HepG2 (cell line): ENCODE measurements at regions not wholly inside any gene's neighbourhood (a gene's known extent, or its start where the extent isn't known, plus 50 kb on each side); places are given as distances from the start of the nearest gene placed in this dataset.

Experiments used
- ATAC-seq: fragments of 200-7000 bp; cut with Tn5 transposase; 3 replicates; pipeline ENCODE4 v1.9.1; 2020; ENCODE audit warnings: mild to moderate bottlenecking, moderate library complexity
- BruUV-seq: library from RNA; stranded (reverse); fragments of 400-500 nt; replicated peaks from 2 replicates; lab custom pipeline; 2021; lab: Mats Ljungman, UMichigan
- CTCF ChIA-PET: fragments of 300-600 bp; formaldehyde crosslinking; extraction: SDS; loops from one replicate; lab custom pipeline; 2021; ENCODE audit warnings: low total read pairs, inconsistent platforms, low intra/inter-chr PET ratio; lab: Yijun Ruan, JAX
- POLR2A ChIA-PET: fragments of 350-600 bp; sonication (Branson Sonifier 250); formaldehyde crosslinking; loops from one replicate; lab custom pipeline; 2020; ENCODE audit warnings: antibody characterized with exemption, inconsistent platforms; lab: Yijun Ruan, JAX
- DNase-seq: peaks from one replicate; pipeline ENCODE4 v3.0.0-alpha.2; 2015; ENCODE audit warnings: low spot score
- FAIRE-seq: peaks from 3 replicates; lab custom pipeline; 2011; peaks lifted over from hg19 to GRCh38; lab: Jason Lieb, UNC
- H2AFZ ChIP-seq: one replicate; pipeline ENCODE4 v1.6.1; 2011; ENCODE audit warnings: low read length, inconsistent platforms
- H3K27ac ChIP-seq: fragments of 300-600 bp; 3 replicates; pipeline ENCODE4 v1.8.0; 2011; ENCODE audit warnings: mixed run types, mild to moderate bottlenecking, mixed read lengths, low read length, inconsistent platforms; ENCODE audit not compliant: insufficient read depth; ENCODE audit errors: extremely low read length
- H3K27me3 ChIP-seq, 2 experiments: fragments of 200-600 bp in 1 of 2; 2 replicates in 1 of 2; 3 replicates in 1 of 2; pipeline versions ENCODE4 v1.6.0 to v1.8.0; 2011; ENCODE audit warnings: low read length in 2 of 2, mild to moderate bottlenecking in 2 of 2, moderate library complexity in 2 of 2, inconsistent platforms in 1 of 2; ENCODE audit not compliant: insufficient read depth in 2 of 2, control insufficient read depth in 1 of 2
- H3K36me3 ChIP-seq, 2 experiments: fragments of 200-600 bp in 1 of 2; replicated peaks in 1 of 2; 2 replicates in 1 of 2; 3 replicates in 1 of 2; pipeline versions ENCODE4 v1.5.1 to v1.8.0; 2011; ENCODE audit warnings: low read length in 2 of 2, inconsistent platforms in 1 of 2; ENCODE audit not compliant: insufficient read depth in 2 of 2, control insufficient read depth in 1 of 2
- H3K4me1 ChIP-seq: 2 replicates; pipeline ENCODE4 v1.5.1; 2012; ENCODE audit warnings: low read length, inconsistent platforms; ENCODE audit not compliant: insufficient read depth
- H3K4me2 ChIP-seq: 2 replicates; pipeline ENCODE4 v1.6.0; 2011; ENCODE audit warnings: low read depth, low read length, inconsistent platforms
- H3K4me3 ChIP-seq, 3 experiments: fragments of 200-600 bp in 1 of 3; sonication (generic), shearing (Covaris generic) in 1 of 3; replicated peaks in 1 of 3; 2 replicates each; pipeline ENCODE4 v1.5.1; 2011 to 2016; ENCODE audit warnings: low read length in 3 of 3, inconsistent platforms in 2 of 3, low read depth in 2 of 3, mild to moderate bottlenecking in 2 of 3, control low read depth in 1 of 3, mixed read lengths in 1 of 3; ENCODE audit not compliant: insufficient read depth in 1 of 3
- H3K79me2 ChIP-seq: one replicate; pipeline ENCODE4 v1.6.1; 2011; ENCODE audit warnings: low read length, inconsistent platforms; ENCODE audit not compliant: insufficient read depth
- H3K9ac ChIP-seq: 2 replicates; pipeline ENCODE4 v1.6.0; 2011; ENCODE audit warnings: mild to moderate bottlenecking, low read depth, low read length, inconsistent platforms; ENCODE audit not compliant: insufficient read depth
- H3K9me3 ChIP-seq: 2 replicates; pipeline ENCODE4 v1.5.1; 2012; ENCODE audit warnings: mild to moderate bottlenecking, low read length
- H4K20me1 ChIP-seq: 2 replicates; pipeline ENCODE4 v1.6.0; 2011; ENCODE audit warnings: inconsistent platforms, mild to moderate bottlenecking, low read length, moderate library complexity; ENCODE audit not compliant: insufficient read depth
- NCOR1 ChIP-seq: fragments of 200-600 bp; sonication (generic); IDR thresholded peaks from 2 replicates; pipeline ENCODE4 v1.7.0; 2017; ENCODE audit warnings: antibody characterized with exemption, low read length, borderline replicate concordance
- RCOR2 ChIP-seq: IDR thresholded peaks from 2 replicates; pipeline ENCODE4 v1.6.1; 2016; ENCODE audit warnings: missing biosample characterization, missing genetic modification reagents
- ZNF678 ChIP-seq: sonication (generic); formaldehyde crosslinking; IDR thresholded peaks from 2 replicates; pipeline ENCODE4 v1.4.0; 2020; ENCODE audit warnings: mild to moderate bottlenecking, missing genetic modification reagents
- ZNF777 ChIP-seq: sonication (generic); formaldehyde crosslinking; IDR thresholded peaks from 2 replicates; pipeline ENCODE4 v1.4.0; 2020; ENCODE audit warnings: missing genetic modification reagents
- ZNF792 ChIP-seq: IDR thresholded peaks from 2 replicates; pipeline ENCODE4 v1.6.1; 2016
- WGBS: methylation state at CpG from one replicate; pipeline ENCODE4 v1.1.6; 2017; ENCODE audit warnings: low lambda C conversion rate; 5-methylcytosine and 5-hydroxymethylcytosine counted together
- in situ Hi-C: cut with HindIII; loops from 2 replicates; pipeline ENCODE4 v1.10.0; 2017; ENCODE audit warnings: low pct_unique_long_range_greater_than_20kb; ENCODE audit not compliant: extremely low pct_ligation_motif_present
- intact Hi-C: fragments of 100-400 bp; cut with micrococcal nuclease; formaldehyde crosslinking; loops from one replicate; pipeline ENCODE4 v1.10.0; 2022; ENCODE audit not compliant: unreplicated experiment
- TF ChIP-seq, protein P1 (sequence below): IDR thresholded peaks from 2 replicates; pipeline ENCODE4 v1.6.1; 2016; ENCODE audit warnings: mild to moderate bottlenecking
- TF ChIP-seq, protein P2 (sequence below): sonication (generic); formaldehyde crosslinking; IDR thresholded peaks from 2 replicates; pipeline ENCODE4 v1.4.0; 2020; ENCODE audit warnings: mild to moderate bottlenecking, missing genetic modification reagents

GRCh38 chr14:28502517-28502916 lies 264.1 kb upstream of the FOXG1 start:
- Histone ChIP-seq H3K4me3 (no peak overlapping the region), H3K9ac (no peak overlapping the region), H3K27me3 (no peaks in the 10 kb centered on the region), H3K4me2 (no peak overlapping the region), H3K79me2 (no peaks in the 10 kb centered on the region), H2AFZ (no peak overlapping the region), H3K9me3 (peaks cover 89% of the 10 kb centered on the region), H3K36me3 (no peaks in the 10 kb centered on the region), H4K20me1 (no peaks in the 10 kb centered on the region), H3K4me1 (no peaks in the 10 kb centered on the region), H3K27ac (no peak overlapping the region)
- TF ChIP-seq RCOR2 (CRISPR knock-in tag) (no peak), ZNF777 (no peak), ZNF678 (CRISPR knock-in tag) (no peak), ZNF792 (CRISPR knock-in tag) (no peak), NCOR1 (no peak)
- TF ChIP-seq, protein P1, sequence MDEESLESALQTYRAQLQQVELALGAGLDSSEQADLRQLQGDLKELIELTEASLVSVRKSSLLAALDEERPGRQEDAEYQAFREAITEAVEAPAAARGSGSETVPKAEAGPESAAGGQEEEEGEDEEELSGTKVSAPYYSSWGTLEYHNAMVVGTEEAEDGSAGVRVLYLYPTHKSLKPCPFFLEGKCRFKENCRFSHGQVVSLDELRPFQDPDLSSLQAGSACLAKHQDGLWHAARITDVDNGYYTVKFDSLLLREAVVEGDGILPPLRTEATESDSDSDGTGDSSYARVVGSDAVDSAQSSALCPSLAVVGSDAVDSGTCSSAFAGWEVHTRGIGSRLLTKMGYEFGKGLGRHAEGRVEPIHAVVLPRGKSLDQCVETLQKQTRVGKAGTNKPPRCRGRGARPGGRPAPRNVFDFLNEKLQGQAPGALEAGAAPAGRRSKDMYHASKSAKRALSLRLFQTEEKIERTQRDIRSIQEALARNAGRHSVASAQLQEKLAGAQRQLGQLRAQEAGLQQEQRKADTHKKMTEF (CRISPR knock-in tag) = no peak
- TF ChIP-seq, protein P2, sequence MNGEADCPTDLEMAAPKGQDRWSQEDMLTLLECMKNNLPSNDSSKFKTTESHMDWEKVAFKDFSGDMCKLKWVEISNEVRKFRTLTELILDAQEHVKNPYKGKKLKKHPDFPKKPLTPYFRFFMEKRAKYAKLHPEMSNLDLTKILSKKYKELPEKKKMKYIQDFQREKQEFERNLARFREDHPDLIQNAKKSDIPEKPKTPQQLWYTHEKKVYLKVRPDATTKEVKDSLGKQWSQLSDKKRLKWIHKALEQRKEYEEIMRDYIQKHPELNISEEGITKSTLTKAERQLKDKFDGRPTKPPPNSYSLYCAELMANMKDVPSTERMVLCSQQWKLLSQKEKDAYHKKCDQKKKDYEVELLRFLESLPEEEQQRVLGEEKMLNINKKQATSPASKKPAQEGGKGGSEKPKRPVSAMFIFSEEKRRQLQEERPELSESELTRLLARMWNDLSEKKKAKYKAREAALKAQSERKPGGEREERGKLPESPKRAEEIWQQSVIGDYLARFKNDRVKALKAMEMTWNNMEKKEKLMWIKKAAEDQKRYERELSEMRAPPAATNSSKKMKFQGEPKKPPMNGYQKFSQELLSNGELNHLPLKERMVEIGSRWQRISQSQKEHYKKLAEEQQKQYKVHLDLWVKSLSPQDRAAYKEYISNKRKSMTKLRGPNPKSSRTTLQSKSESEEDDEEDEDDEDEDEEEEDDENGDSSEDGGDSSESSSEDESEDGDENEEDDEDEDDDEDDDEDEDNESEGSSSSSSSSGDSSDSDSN = no peak
- CTCF ChIA-PET = no interaction called here
- intact Hi-C loops (no loop called here), in situ Hi-C loops (no loop called here)
- BruUV-seq = no TSS peak
- DNase-seq (no peak), FAIRE-seq (no peak), ATAC-seq (no peak)
- POLR2A ChIA-PET = no interaction called here
- WGBS = 2% methylated on average over 3 of the region's 3 CpGs
